GM13976 (cell line): ENCODE measurements at regions not wholly inside any gene's neighbourhood (a gene's known extent, or its start where the extent isn't known, plus 50 kb on each side); places are given as distances from the start of the nearest gene placed in this dataset.

Source experiments
- DNase-seq: peaks from one replicate; pipeline ENCODE4 v3.0.0; 2012; ENCODE audit warnings: low spot score
- in situ Hi-C: fragments of 300-500 bp; cut with MboI; formaldehyde crosslinking; loops from one replicate; pipeline ENCODE4 v1.12.0; 2022; ENCODE audit warnings: low sequenced_read_pairs, mixed read lengths, inconsistent platforms; ENCODE audit not compliant: unreplicated experiment
- TF ChIP-seq, protein P1 (sequence below): IDR thresholded peaks from 2 replicates; pipeline ENCODE4 v1.5.1; 2012; ENCODE audit warnings: borderline replicate concordance, mild to moderate bottlenecking; ENCODE audit not compliant: insufficient read depth; ENCODE audit errors: extremely low read depth, missing control alignments, control extremely low read depth

DNA sequence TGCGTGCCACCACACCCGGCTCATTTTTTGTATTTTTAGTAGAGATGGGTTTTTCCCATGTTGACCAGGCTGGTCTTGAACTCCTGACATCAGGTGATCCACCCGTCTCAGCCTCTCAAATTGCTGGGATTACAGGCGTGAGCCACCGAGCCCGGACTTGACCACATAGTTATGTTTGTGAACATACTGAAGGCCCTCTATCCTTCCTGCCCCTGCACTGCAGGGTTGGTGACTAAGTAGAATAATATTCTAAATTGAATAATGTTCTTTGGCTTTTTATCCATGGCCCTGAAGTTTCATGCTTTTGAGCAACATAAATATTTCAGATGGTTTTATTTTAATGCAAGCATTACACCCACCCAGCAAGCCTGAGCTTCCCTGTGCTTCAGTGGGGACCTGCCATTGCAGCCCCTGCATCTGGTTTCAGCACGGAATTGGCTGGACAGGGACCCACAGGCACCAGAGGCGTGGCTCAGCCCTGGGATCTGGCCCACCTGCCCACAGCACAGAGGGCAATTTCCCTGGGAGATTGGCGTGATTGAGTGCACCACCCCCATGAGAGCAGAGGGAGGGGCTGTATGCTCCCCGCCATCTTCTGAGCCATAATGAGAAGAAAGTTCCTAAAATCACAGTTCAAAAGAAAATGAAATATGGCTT, 460.5 kb downstream of the BRD1 start:
- in situ Hi-C loops: no loop called here

DNA sequence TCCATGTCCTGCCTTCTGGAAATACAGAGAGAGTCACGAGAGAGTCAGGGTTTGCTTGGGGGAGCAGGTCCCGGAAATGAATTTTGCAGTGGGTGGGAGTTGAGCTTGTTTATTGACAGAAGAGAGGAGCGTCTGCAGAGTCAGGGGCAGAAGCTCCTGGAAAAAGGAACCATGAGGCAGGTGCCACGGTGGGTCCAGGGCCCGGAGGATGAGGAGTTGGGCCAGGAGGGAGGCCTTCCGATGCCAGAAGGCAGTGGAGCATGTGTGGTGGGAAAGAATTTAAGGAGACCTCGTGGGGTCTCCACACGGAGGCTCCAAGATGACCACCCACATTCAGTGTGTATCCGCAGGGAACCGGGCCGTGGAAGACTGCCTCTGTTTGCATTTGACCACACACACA, 461.2 kb downstream of the BRD1 start:
- DNase-seq: no peak
- TF ChIP-seq, protein P1, sequence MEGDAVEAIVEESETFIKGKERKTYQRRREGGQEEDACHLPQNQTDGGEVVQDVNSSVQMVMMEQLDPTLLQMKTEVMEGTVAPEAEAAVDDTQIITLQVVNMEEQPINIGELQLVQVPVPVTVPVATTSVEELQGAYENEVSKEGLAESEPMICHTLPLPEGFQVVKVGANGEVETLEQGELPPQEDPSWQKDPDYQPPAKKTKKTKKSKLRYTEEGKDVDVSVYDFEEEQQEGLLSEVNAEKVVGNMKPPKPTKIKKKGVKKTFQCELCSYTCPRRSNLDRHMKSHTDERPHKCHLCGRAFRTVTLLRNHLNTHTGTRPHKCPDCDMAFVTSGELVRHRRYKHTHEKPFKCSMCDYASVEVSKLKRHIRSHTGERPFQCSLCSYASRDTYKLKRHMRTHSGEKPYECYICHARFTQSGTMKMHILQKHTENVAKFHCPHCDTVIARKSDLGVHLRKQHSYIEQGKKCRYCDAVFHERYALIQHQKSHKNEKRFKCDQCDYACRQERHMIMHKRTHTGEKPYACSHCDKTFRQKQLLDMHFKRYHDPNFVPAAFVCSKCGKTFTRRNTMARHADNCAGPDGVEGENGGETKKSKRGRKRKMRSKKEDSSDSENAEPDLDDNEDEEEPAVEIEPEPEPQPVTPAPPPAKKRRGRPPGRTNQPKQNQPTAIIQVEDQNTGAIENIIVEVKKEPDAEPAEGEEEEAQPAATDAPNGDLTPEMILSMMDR: no peak
- in situ Hi-C loops: no loop called here

More for the DNA sequence above, 460.5 kb downstream of the BRD1 start:
- no peak for DNase-seq
- TF ChIP-seq, protein P1: no peak

- no peak for DNase-seq
- in situ Hi-C loops: no loop called here
- TF ChIP-seq, protein P1: no peak
Observed at GRCh38 chr22:49365910-49366309, 461.8 kb downstream of the BRD1 start.

- no peak for DNase-seq
- TF ChIP-seq, protein P1: no peak
- in situ Hi-C loops: no loop called here
Observed at GRCh38 chr22:49365191-49365837, 462.4 kb downstream of the BRD1 start.

DNA sequence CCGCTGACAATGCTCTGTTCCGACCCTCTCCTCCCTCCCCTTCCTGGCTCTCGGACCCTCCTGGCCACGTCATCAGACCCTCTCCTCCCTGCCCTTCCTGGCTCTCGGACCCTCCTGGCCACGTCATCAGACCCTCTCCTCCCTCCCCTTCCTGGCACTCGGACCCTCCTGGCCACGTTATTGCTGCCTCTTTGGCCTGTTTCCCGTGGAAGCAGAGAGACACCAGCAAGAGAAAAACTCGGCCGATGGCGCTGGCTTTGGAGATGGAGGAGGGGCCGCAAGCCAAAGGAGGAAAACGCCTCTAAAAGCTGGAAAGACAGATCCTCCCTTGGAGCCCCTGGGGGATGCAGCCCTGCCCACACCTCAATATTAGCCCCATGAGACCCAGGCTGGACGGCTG, 463.3 kb downstream of the BRD1 start:
- TF ChIP-seq, protein P1: no peak
- in situ Hi-C loops: no loop called here
- DNase-seq: no peak

GRCh38 chr22:49363526-49364230, 464.0 kb downstream of the BRD1 start:
- no peak for DNase-seq
- in situ Hi-C loops: no loop called here
- TF ChIP-seq, protein P1: no peak
